ENCODE measurements at regions not wholly inside any gene's neighbourhood (a gene's known extent, or its start where the extent isn't known, plus 50 kb on each side); places are given as distances from the start of the nearest gene placed in this dataset.

- TF ChIP-seq CTCF (IDR thresholded peaks at IDR 0.05; ENCODE audit: low read length) (no peak), EZH2 (IDR thresholded peaks at IDR 0.05; ENCODE audit: borderline replicate concordance, low read length) (no peak)
Observed at GRCh38 chr3:124391774-124392173, 338.5 kb upstream of the UMPS start.
